ENCODE measurements at regions not wholly inside any gene's neighbourhood (a gene's known extent, or its start where the extent isn't known, plus 50 kb on each side); places are given as distances from the start of the nearest gene placed in this dataset.

DNA sequence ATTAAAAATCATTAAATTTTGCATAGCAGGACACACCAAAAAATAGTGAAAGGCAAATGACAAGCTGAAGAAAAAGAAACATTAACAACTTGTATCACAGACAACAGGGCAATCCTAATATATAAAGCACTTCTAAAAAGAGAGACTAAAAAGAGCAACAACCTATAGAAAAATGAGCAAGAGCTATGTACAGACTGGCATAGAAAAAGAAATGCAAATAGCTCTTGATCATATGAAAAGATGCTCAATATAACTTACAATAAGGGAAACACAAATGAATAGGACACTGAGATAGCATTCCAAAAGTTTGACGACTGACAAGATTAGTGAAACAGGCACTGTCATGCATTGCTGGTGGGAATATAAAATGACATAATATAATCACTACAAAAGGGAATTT lies 235.9 kb downstream of the SEC61B start:
- DNase-seq (ENCODE audit: low spot score): no peak
- intact Hi-C loops (cut with DNase I): no loop called here
- H3K4me1 ChIP-seq (replicated peaks): no peaks in the 10 kb centered on the region
- H3K27ac ChIP-seq: no peak overlapping the region
- WGBS: 76% methylated on average over 1 of the region's 1 CpG
- TF ChIP-seq POLR2A (IDR thresholded peaks at IDR 0.05) (no peak), POLR2AphosphoS5 (IDR thresholded peaks at IDR 0.05) (no peak)
- TF ChIP-seq, protein P1, sequence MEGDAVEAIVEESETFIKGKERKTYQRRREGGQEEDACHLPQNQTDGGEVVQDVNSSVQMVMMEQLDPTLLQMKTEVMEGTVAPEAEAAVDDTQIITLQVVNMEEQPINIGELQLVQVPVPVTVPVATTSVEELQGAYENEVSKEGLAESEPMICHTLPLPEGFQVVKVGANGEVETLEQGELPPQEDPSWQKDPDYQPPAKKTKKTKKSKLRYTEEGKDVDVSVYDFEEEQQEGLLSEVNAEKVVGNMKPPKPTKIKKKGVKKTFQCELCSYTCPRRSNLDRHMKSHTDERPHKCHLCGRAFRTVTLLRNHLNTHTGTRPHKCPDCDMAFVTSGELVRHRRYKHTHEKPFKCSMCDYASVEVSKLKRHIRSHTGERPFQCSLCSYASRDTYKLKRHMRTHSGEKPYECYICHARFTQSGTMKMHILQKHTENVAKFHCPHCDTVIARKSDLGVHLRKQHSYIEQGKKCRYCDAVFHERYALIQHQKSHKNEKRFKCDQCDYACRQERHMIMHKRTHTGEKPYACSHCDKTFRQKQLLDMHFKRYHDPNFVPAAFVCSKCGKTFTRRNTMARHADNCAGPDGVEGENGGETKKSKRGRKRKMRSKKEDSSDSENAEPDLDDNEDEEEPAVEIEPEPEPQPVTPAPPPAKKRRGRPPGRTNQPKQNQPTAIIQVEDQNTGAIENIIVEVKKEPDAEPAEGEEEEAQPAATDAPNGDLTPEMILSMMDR (IDR thresholded peaks at IDR 0.05): no peak
- H3K9me3 ChIP-seq: no peaks in the 10 kb centered on the region
- no peaks in the 10 kb centered on the region for H3K36me3 ChIP-seq
- no peaks in the 10 kb centered on the region for H3K27me3 ChIP-seq (replicated peaks; ENCODE audit: insufficient read depth)
- no peak overlapping the region for H3K4me3 ChIP-seq

DNA sequence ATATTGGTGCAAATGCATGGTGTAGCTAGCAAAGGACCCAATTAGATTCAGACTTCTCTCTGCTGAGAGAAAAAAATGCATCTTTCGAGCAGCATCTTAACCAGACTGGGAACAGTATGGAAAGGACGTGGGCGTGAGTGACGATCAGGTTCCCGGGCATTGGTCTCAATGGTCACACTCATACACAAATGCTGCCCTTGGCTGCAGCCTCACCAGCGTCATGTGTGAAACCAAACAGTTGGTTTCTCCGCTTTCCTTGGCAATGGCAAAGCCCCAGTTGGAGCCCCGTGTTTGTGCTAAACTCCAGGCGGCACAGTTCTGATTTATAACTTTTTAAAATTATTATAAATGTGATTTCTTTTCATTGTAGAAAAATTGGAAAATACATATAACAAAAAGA lies 237.8 kb downstream of the SEC61B start:
- TF ChIP-seq, protein P1 (IDR thresholded peaks at IDR 0.05): no peak
- TF ChIP-seq POLR2AphosphoS5 (IDR thresholded peaks at IDR 0.05): no peak
- TF ChIP-seq POLR2A (IDR thresholded peaks at IDR 0.05): no peak
- intact Hi-C loops (cut with DNase I): no loop called here
- Histone ChIP-seq H3K36me3 (no peaks in the 10 kb centered on the region), H3K27me3 (replicated peaks; ENCODE audit: insufficient read depth) (no peaks in the 10 kb centered on the region), H3K4me1 (replicated peaks) (no peaks in the 10 kb centered on the region), H3K4me3 (no peak overlapping the region), H3K27ac (no peak overlapping the region), H3K9me3 (no peaks in the 10 kb centered on the region)
- WGBS: 87% methylated on average over 9 of the region's 9 CpGs
- no peak for DNase-seq (ENCODE audit: low spot score)

DNA sequence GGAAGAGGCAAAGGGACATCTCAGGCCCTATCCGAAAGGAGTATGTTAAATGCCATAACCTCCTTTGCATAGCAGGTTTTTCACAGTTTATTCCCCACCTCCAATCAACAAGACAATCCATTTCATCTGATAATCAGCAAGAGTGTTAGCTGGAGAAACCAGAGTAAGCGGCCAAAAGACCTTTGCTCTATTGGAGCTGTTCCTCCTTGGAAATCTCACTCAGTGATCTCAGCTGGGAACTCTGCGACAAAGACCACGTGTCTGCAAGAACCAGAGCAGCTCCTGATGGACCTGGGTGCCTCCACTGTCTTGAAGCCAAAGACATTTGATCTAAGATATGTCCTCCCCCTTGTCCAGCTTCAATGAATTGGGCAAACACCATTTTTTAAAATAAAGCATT lies 241.0 kb downstream of the SEC61B start:
- Histone ChIP-seq H3K27ac (no peak overlapping the region), H3K27me3 (replicated peaks; ENCODE audit: insufficient read depth) (no peaks in the 10 kb centered on the region), H3K4me3 (no peak overlapping the region), H3K36me3 (no peaks in the 10 kb centered on the region), H3K4me1 (replicated peaks) (no peaks in the 10 kb centered on the region), H3K9me3 (no peaks in the 10 kb centered on the region)
- DNase-seq (ENCODE audit: low spot score): no peak
- TF ChIP-seq POLR2AphosphoS5 (IDR thresholded peaks at IDR 0.05) (no peak), POLR2A (IDR thresholded peaks at IDR 0.05) (no peak)
- TF ChIP-seq, protein P1 (IDR thresholded peaks at IDR 0.05): no peak
- 70% methylated on average over 4 of the region's 4 CpGs for WGBS
- intact Hi-C loops (cut with DNase I): no loop called here

DNA sequence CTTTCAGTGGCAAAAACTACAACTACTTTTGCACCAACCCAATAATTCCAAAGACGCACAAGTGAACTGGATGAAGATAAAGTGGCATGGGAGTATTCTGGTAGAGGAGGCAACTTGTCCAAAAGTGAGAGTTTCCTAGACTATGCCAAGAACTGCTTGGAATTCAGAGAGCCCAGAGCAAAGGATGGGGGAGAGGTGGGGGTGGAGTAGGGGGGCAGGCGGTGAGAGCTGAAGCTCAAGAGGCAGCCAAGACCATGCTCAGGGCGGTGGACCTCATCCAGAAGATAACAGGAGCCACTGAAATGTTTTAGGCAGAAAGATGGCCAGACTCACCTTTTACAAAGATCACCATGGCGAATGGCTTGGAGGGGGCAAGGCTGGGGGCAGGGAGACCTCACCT lies 242.5 kb downstream of the SEC61B start:
- H3K4me3 ChIP-seq: no peak overlapping the region
- 78% methylated on average over 4 of the region's 4 CpGs for WGBS
- TF ChIP-seq POLR2A (IDR thresholded peaks at IDR 0.05): no peak
- TF ChIP-seq, protein P1 (IDR thresholded peaks at IDR 0.05): no peak
- TF ChIP-seq POLR2AphosphoS5 (IDR thresholded peaks at IDR 0.05): no peak
- H3K9me3 ChIP-seq: no peaks in the 10 kb centered on the region
- no peaks in the 10 kb centered on the region for H3K4me1 ChIP-seq (replicated peaks)
- H3K27me3 ChIP-seq (replicated peaks; ENCODE audit: insufficient read depth): no peaks in the 10 kb centered on the region
- H3K27ac ChIP-seq: no peak overlapping the region
- intact Hi-C loops (cut with DNase I): no loop called here
- no peaks in the 10 kb centered on the region for H3K36me3 ChIP-seq
- DNase-seq (ENCODE audit: low spot score): no peak

DNA sequence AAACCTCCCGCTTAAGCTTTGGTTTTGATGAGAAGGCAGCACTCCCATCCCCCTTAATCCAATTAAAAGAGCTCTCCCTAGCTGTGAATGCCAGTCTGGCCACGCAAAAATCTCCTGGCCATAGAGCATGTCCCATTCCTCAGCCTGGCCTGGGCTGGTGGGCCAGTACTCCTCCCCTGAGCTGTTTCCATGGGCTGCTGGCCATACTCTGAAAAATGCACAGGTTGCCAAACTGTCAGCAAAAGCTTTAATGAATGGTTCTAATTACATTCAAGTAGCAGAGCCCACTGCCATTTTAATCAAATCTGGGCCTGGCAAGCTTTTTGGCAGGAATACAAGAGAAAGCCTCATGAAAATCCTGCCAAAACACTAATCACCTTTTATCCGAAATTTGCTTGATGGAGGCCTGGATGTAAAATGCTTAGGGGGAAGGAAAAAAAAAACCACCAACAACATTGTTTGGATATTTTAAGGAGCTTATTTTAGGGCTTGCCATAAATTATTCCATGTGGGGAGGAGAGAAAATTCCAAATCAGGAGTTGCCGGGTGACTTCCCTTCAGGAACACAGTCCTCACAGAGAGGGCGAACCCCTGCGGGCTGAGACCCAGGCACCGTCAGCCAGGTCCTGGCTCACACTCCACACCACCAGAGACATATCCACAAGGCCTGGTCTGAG lies 243.3 kb downstream of the SEC61B start:
- no peak for TF ChIP-seq POLR2A (IDR thresholded peaks at IDR 0.05)
- TF ChIP-seq, protein P1 (IDR thresholded peaks at IDR 0.05): no peak
- TF ChIP-seq POLR2AphosphoS5 (IDR thresholded peaks at IDR 0.05): no peak
- no peaks in the 10 kb centered on the region for H3K36me3 ChIP-seq
- DNase-seq (ENCODE audit: low spot score): no peak
- 32% methylated on average over 7 of the region's 7 CpGs for WGBS
- H3K27ac ChIP-seq: no peak overlapping the region
- intact Hi-C loops (cut with DNase I): no loop called here
- H3K4me3 ChIP-seq: no peak overlapping the region
- no peaks in the 10 kb centered on the region for H3K4me1 ChIP-seq (replicated peaks)
- no peaks in the 10 kb centered on the region for H3K9me3 ChIP-seq
- H3K27me3 ChIP-seq (replicated peaks; ENCODE audit: insufficient read depth): no peaks in the 10 kb centered on the region
